SJCRH30 (cell line): ENCODE measurements at regions not wholly inside any gene's neighbourhood (a gene's known extent, or its start where the extent isn't known, plus 50 kb on each side); places are given as distances from the start of the nearest gene placed in this dataset.

Experiments used
- DNase-seq, 2 experiments: peaks; one replicate each; pipeline ENCODE4 v3.0.0-alpha.2; 2015 to 2020
- H3K27ac ChIP-seq: fragments of 250-450 bp; sonication (Bioruptor Pico); 2 replicates; pipeline ENCODE4 v1.5.1; 2020; ENCODE audit warnings: mild to moderate bottlenecking, moderate library complexity
- H3K27me3 ChIP-seq: fragments of 250-450 bp; sonication (Bioruptor Pico); 2 replicates; pipeline ENCODE4 v1.5.1; 2020; ENCODE audit warnings: mild to moderate bottlenecking, moderate library complexity
- H3K36me3 ChIP-seq: fragments of 250-450 bp; sonication (Bioruptor Pico); 2 replicates; pipeline ENCODE4 v1.5.1; 2020; ENCODE audit warnings: mild to moderate bottlenecking, moderate library complexity
- H3K4me1 ChIP-seq: fragments of 250-450 bp; sonication (Bioruptor Pico); 2 replicates; pipeline ENCODE4 v1.5.1; 2020; ENCODE audit warnings: mild to moderate bottlenecking, moderate library complexity
- H3K4me3 ChIP-seq: fragments of 250-450 bp; sonication (Bioruptor Pico); 2 replicates; pipeline ENCODE4 v1.5.1; 2020; ENCODE audit warnings: mild to moderate bottlenecking, moderate library complexity
- H3K9me3 ChIP-seq: fragments of 250-450 bp; sonication (Bioruptor Pico); replicated peaks from 2 replicates; pipeline ENCODE4 v1.5.1; 2020; ENCODE audit warnings: mild to moderate bottlenecking, moderate library complexity

DNA sequence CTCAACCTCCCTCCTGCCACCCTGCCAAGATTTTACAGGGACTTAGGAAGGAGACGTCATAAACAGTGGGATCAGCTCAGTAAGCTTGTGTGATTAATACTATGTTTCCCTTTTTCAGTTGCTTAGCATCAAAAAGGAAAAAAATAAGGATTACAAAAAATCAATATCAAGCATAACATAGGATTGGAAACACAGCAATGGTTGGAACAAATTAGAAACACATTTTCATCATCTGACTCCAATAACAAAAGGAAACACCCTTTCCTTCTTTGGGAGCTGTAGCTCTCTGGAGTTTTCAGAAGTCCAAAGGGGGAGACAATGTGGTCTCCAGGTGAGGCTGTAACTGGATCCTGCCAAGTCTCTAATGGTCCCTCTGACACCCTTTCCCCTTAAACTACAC lies 233.4 kb downstream of the B3GLCT start:
- H3K36me3 ChIP-seq = no peaks in the 10 kb centered on the region
- no peak for DNase-seq
- no peaks in the 10 kb centered on the region for H3K27me3 ChIP-seq
- no peak overlapping the region for H3K4me3 ChIP-seq
- no peaks in the 10 kb centered on the region for H3K4me1 ChIP-seq
- H3K9me3 ChIP-seq = no peaks in the 10 kb centered on the region
- no peak overlapping the region for H3K27ac ChIP-seq

DNA sequence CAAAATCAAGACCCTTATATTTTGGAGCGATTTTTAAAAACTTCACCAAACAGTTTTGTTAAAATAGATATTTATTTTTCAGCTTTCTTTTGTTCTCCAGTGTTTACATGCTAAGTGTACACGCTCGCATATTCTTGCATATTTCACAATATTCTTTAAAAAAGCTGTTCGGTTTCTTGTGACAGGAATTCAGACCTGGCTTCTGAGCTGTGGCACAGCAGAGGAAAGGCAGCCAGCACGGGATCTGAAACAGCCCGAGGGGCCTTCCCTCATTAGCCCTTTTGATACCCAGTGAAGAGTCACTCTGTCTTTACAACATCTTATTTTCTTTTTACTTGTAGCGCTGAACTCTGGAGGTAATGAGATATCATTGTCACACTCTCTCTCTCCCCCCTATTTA lies 234.0 kb downstream of the B3GLCT start:
- no peak overlapping the region for H3K27ac ChIP-seq
- H3K4me3 ChIP-seq = no peak overlapping the region
- H3K36me3 ChIP-seq = no peaks in the 10 kb centered on the region
- DNase-seq = no peak
- H3K4me1 ChIP-seq = no peaks in the 10 kb centered on the region
- H3K27me3 ChIP-seq = no peaks in the 10 kb centered on the region
- H3K9me3 ChIP-seq = no peaks in the 10 kb centered on the region

DNA sequence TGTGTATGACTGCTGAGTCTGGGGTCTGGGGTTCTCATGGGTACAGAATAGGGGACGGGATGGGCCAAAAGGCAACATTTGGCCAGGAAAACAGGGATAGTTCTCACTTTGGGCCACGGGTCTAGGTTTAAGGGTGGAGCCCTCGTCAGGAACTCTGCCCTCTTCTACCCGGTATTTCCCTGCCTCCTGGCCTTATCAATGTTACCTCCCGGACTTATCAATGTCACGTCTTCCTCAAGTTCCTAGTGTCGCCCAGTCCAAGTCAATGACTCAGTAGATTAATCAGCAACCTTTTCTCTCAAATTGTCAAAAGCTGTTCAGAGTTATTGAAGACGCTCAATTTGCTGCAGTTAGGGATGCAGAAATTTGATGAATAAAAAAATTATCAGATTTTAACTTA lies 234.8 kb downstream of the B3GLCT start:
- no peak overlapping the region for H3K27ac ChIP-seq
- H3K4me1 ChIP-seq = no peaks in the 10 kb centered on the region

DNA sequence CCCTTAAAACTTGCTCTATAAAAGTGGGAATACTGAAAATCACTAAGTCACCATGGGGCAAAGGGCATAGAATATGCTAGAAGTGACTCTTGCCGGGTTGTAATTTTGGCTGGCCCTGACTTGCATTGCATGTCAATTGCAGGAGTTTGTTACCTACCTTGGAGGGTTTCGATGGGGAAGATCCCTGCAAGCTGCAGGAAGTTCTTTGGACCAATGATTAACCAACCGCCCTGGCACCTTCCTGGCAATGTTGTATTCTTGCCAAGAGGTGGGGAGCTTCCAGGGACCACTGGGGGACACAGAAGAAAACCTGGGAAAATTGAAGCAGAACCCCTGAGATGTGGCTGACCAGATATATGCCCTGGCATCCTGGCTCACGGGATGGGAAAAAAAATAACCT lies 235.8 kb downstream of the B3GLCT start:
- H3K4me3 ChIP-seq = no peak overlapping the region
- no peaks in the 10 kb centered on the region for H3K36me3 ChIP-seq
- H3K9me3 ChIP-seq = no peaks in the 10 kb centered on the region
- no peak for DNase-seq
- no peak overlapping the region for H3K27ac ChIP-seq
- no peaks in the 10 kb centered on the region for H3K4me1 ChIP-seq
- no peaks in the 10 kb centered on the region for H3K27me3 ChIP-seq

More for the DNA sequence above, 234.8 kb downstream of the B3GLCT start:
- no peak for DNase-seq
- Histone ChIP-seq H3K9me3 (no peaks in the 10 kb centered on the region), H3K4me3 (no peak overlapping the region), H3K36me3 (no peaks in the 10 kb centered on the region), H3K27me3 (no peaks in the 10 kb centered on the region)

DNA sequence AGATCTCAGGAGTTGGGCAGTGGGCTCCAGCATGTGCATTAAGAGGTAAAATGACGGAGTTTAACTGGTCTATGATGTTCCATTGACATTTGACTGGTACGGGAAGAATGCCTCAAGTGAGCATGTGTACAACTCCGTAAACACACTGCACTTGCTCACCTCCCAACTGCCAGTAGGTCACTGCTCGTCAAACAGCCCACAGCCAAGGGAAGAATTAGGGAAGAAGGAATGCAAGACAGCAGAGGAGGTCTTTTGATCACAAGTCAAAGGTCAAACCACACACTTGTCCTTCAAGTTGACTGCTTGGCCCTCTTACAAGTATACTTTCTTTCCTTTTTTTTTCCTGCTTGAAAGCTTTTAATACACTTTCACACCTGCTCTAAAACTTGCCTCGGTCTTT lies 236.7 kb downstream of the B3GLCT start:
- Histone ChIP-seq H3K27ac (no peak overlapping the region), H3K36me3 (no peaks in the 10 kb centered on the region), H3K9me3 (no peaks in the 10 kb centered on the region), H3K4me3 (no peak overlapping the region), H3K4me1 (no peaks in the 10 kb centered on the region), H3K27me3 (no peaks in the 10 kb centered on the region)
- DNase-seq = no peak

DNA sequence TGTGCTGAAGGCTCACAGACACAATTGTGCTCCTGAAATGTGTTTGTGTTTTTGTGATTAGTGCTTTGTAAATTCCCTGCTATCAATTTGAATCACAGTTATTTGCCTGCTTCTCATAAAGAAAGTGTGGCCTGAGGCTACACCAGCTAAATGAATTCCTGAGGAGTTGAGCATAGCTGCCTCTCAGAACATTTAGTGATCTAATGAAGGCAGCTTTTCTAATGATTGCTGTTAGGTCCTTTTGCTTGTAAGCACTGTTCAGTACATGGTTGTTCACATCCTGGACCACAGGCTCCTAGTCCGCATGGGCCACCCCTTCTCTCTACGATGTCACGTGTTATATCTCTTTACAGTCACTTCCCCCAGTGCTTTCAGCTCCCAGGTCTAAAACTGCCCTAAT lies 238.2 kb downstream of the B3GLCT start:
- no peak overlapping the region for H3K4me3 ChIP-seq
- no peaks in the 10 kb centered on the region for H3K36me3 ChIP-seq
- H3K4me1 ChIP-seq = no peaks in the 10 kb centered on the region
- no peak overlapping the region for H3K27ac ChIP-seq
- no peak for DNase-seq
- H3K9me3 ChIP-seq = no peaks in the 10 kb centered on the region
- no peaks in the 10 kb centered on the region for H3K27me3 ChIP-seq

DNA sequence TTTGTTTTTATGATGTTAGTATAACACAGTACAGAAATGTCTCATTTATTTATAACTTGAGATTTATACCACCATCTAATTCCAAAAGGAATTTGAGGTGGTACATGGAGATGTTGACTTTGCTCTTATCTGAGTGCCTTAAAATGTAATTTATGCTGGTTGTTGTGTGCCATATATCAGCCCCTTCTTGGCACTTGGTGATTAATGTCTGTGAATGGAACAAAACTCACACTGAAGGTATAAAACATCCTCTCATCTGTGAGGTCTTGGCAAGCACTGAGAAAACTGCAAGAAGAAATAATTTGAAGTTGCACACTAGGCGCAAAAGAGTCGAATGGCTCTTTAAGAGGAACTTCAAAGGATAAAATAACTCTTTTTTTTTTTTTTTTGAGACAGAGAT lies 240.4 kb downstream of the B3GLCT start:
- Histone ChIP-seq H3K27me3 (no peaks in the 10 kb centered on the region), H3K4me1 (no peaks in the 10 kb centered on the region), H3K27ac (no peak overlapping the region), H3K4me3 (no peak overlapping the region), H3K36me3 (no peaks in the 10 kb centered on the region), H3K9me3 (no peaks in the 10 kb centered on the region)
- no peak for DNase-seq

DNA sequence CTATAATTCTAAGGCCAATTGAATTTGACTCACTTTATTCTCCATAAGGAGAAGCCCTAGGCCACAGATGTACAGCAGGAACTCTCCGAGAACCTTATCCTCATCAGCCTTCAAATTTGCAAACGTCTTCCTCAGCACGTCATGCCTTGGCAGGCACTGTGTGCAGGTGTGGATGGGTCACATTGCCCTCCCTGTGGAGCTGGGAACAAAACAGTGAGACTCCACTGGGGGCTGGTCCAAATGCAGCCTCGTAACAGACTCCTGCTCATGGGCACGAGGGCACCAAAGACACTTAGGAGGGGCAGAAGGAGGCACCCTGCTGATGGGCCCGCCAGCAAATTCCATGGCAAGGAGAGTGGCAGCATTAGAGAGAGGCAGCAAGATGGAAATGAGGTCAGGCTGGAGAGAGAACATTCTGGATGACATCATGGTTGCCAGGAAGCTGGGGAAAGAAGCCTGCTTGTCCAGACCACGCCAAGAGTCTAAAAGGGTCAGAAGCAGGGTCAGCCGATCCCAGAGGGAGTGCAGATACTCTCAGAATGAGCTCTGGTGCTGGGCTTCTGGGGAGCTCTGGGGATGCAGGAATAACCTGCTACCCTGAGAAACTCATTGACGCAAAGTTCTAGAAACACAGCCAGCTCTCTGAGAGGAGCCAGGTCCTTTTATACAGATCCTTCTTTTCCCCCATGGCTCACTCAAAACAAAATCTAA lies 242.2 kb downstream of the B3GLCT start:
- H3K27me3 ChIP-seq = no peaks in the 10 kb centered on the region
- no peaks in the 10 kb centered on the region for H3K36me3 ChIP-seq
- DNase-seq = no peak
- H3K27ac ChIP-seq = no peak overlapping the region
- H3K9me3 ChIP-seq = no peaks in the 10 kb centered on the region
- H3K4me3 ChIP-seq = no peak overlapping the region
- no peaks in the 10 kb centered on the region for H3K4me1 ChIP-seq

DNA sequence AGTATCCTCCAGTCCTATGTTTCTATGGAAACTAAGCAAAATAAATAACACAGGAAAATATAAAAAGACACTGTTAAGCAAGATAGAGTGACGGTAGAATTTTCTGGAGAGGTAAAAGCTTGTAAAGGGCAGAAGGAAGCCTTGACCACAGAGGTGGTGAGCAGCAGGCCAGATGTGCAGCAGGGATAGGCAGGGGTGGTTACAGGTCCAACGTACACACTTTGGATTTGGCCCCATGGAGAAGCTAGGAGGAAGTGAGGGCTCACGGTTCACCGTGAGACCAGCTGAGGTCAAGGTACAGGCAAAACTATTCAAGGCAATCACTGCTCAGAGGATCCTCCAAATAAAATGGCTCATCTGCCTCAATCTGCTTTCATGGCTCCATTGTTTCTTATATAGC lies 242.8 kb downstream of the B3GLCT start:
- no peaks in the 10 kb centered on the region for H3K9me3 ChIP-seq
- no peaks in the 10 kb centered on the region for H3K27me3 ChIP-seq
- no peaks in the 10 kb centered on the region for H3K36me3 ChIP-seq
- no peaks in the 10 kb centered on the region for H3K4me1 ChIP-seq
- DNase-seq = no peak
- H3K27ac ChIP-seq = no peak overlapping the region
- H3K4me3 ChIP-seq = no peak overlapping the region

DNA sequence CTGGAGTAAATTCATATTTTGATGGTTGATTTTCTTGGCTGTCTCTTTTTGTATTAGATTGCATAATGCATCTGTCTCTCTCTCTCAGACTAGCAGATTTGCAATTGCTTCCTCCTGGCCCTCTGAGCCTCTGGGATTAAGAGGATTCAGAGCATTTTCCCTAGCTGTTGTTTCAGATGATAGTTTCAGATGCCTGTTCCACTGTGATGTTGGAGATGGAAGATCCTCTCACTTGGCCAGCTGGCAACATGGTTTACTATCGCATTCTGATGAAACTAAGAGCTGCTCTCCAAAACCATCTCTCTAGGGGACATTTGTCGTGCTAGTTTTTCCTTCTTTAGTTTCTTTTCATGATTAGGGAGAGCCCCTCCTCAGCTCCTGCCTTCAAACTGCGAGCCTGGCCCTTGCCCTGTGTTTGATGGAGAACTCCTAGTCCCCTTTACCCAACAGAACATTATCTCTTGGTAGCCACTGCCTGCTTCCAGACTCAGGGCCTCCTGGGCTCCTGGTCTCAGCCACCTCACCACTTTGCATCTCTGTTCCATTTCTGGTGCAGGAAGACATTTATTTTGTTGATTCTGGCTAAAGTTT lies 244.6 kb downstream of the B3GLCT start:
- no peaks in the 10 kb centered on the region for H3K4me1 ChIP-seq
- DNase-seq = no peak
- H3K36me3 ChIP-seq = no peaks in the 10 kb centered on the region
- H3K9me3 ChIP-seq = no peaks in the 10 kb centered on the region
- H3K27ac ChIP-seq = no peak overlapping the region
- H3K27me3 ChIP-seq = no peaks in the 10 kb centered on the region; the same call in 1 of the 2 replicates
- H3K4me3 ChIP-seq = no peak overlapping the region

DNA sequence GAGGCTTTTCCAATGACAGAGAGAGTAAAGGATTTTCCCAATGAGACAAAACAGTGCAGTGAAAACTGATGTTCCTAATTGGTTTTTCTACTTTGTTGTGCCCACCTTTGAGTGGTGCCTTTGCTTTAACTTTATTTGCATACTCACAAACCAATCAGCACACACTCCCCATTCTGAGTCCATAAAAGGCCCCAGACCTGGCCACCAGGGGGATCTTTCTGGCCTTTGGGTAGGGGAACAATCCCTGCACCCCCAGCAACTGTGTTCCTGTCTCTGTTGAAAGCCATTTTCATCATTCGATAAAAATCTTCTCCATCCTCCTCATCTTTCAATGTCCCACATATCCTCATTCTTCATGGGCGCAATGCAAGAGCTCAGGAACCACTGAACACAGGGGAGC lies 252.8 kb downstream of the B3GLCT start:
- Histone ChIP-seq H3K27ac (no peak overlapping the region), H3K27me3 (no peaks in the 10 kb centered on the region; the same call in 1 of the 2 replicates), H3K4me1 (no peaks in the 10 kb centered on the region), H3K36me3 (no peaks in the 10 kb centered on the region), H3K9me3 (no peaks in the 10 kb centered on the region), H3K4me3 (no peak overlapping the region)
- DNase-seq = no peak

DNA sequence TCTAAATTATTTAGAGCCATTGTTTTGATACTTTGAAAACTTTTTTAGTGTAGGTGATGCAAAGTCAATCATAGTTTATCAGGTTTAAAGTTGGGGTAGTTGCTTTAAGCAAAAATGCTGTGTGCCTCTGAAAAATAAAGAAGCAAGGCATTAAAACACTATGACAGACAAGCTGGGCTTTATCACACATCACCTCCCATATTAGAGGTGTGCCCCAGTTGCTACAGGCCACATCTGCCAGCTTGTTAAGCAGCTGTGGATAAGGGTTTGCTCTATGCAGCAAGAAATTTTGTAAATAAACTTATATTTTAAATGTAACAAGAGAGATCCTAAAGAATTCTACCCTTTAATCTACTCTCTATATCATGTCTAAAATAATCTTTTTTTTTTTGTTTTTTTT lies 255.8 kb downstream of the B3GLCT start:
- Histone ChIP-seq H3K27ac (no peak overlapping the region), H3K36me3 (no peaks in the 10 kb centered on the region), H3K27me3 (no peaks in the 10 kb centered on the region), H3K9me3 (no peaks in the 10 kb centered on the region), H3K4me1 (no peaks in the 10 kb centered on the region), H3K4me3 (no peak overlapping the region)
- no peak for DNase-seq

DNA sequence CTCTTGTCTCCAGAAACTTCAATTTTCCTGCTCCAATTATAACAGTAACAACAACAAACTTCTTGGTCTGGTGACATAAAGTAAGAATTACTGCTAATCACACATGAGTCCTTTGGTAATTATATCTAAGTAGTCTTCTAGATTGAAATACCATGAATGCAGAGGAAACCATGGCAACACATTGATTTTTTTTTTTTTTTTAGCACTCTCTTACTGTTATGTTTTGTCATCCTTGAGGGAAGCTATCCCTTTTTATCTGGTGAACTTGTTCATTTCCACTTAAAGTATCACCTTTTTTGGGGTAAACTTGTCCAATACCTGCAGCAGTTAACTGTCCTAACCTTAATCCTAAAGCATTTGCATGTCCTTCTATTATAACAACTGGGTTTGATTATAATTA lies 256.3 kb downstream of the B3GLCT start:
- H3K4me3 ChIP-seq = no peak overlapping the region
- no peak overlapping the region for H3K27ac ChIP-seq
- H3K36me3 ChIP-seq = no peaks in the 10 kb centered on the region
- no peaks in the 10 kb centered on the region for H3K4me1 ChIP-seq
- H3K9me3 ChIP-seq = no peaks in the 10 kb centered on the region
- no peaks in the 10 kb centered on the region for H3K27me3 ChIP-seq
- no peak for DNase-seq

DNA sequence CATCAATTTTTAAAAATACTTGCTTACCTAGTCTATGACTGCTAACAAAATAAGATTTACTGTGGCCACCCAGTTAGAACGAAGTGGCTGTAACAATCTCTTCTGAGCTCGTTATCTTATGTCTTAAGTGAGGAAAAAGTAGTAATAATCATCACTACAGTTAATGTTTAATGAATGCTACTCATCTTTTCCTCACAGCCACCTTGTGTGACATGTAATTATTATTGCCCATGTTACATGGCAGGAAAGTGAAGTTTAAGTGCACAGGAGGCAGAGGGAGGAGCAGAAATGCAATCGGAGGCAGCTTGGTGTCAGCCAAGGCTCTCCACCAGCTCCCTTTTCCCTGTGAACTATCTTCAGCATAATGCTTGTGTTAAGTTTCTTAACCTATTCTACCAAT lies 260.3 kb downstream of the B3GLCT start:
- Histone ChIP-seq H3K4me3 (no peak overlapping the region), H3K4me1 (no peaks in the 10 kb centered on the region), H3K36me3 (no peaks in the 10 kb centered on the region), H3K27ac (no peak overlapping the region), H3K9me3 (no peaks in the 10 kb centered on the region), H3K27me3 (no peaks in the 10 kb centered on the region)
- no peak for DNase-seq

DNA sequence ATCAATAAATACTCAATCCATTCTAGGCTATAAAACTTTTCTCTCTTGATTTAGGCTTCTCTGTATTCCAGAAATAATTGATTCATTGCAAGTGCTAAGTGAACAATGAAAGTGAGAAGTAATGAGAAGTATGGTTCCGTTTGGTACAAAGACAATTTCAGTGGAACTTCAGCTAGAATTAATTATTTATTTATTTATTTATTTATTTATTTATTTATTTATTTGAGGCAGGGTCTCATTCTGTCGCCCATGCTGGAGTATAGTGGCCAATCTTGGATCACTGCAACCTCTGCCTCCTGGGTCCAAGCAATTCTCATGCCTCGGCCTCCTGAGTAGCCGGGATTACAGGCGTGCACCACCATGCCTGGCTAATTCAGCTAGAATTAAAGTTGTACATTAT lies 262.1 kb downstream of the B3GLCT start:
- Histone ChIP-seq H3K27ac (no peak overlapping the region), H3K9me3 (no peaks in the 10 kb centered on the region), H3K36me3 (no peaks in the 10 kb centered on the region), H3K4me3 (no peak overlapping the region), H3K4me1 (no peaks in the 10 kb centered on the region), H3K27me3 (no peaks in the 10 kb centered on the region)
- DNase-seq = no peak

DNA sequence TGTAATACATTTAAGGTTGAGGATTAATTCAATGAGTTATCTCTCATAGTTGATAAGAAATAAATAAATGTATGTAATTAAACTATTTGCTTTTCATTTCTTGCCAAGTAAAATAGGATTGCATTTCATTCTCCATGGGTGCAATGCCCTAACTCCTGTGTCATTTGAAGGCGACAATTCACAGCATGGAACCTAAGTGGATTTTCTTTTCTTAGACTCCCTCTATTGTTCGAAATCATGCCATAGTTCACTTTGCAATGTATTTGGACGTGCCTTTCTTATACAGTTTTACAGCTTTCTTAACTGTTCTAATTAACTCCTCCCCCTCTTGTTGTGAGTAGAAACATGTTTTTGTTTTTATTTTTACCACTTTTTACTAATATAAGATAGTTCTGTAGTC lies 263.0 kb downstream of the B3GLCT start:
- H3K4me1 ChIP-seq = no peaks in the 10 kb centered on the region
- no peaks in the 10 kb centered on the region for H3K9me3 ChIP-seq
- no peaks in the 10 kb centered on the region for H3K27me3 ChIP-seq
- H3K4me3 ChIP-seq = no peak overlapping the region
- no peak overlapping the region for H3K27ac ChIP-seq
- no peaks in the 10 kb centered on the region for H3K36me3 ChIP-seq
- DNase-seq = no peak
